HUES6 (cell line): ENCODE measurements at regions not wholly inside any gene's neighbourhood (a gene's known extent, or its start where the extent isn't known, plus 50 kb on each side); places are given as distances from the start of the nearest gene placed in this dataset.
"Not testable (repeated sequence)": the region's sequence is repeated elsewhere in the genome, so short reads cannot be mapped to it uniquely, and the experiment has no call there.

Experiments
- H3K27ac ChIP-seq: 2 replicates; pipeline ENCODE4 v1.7.0; 2013; ENCODE audit warnings: low read depth, mild to moderate bottlenecking, low read length, inconsistent platforms
- H3K27me3 ChIP-seq: 2 replicates; pipeline ENCODE4 v1.6.1; 2013; ENCODE audit warnings: low read length; ENCODE audit not compliant: control insufficient read depth, insufficient read depth
- H3K36me3 ChIP-seq: 2 replicates; pipeline ENCODE4 v1.6.1; 2013; ENCODE audit warnings: low read length; ENCODE audit not compliant: control insufficient read depth, insufficient read depth
- H3K4me1 ChIP-seq: 2 replicates; pipeline ENCODE4 v1.6.1; 2013; ENCODE audit warnings: low read length; ENCODE audit not compliant: control insufficient read depth, insufficient read depth
- H3K4me3 ChIP-seq: 2 replicates; pipeline ENCODE4 v1.5.1; 2013; ENCODE audit warnings: low read depth, low read length
- H3K9ac ChIP-seq: one replicate; pipeline ENCODE4 v1.6.1; 2013; ENCODE audit warnings: mild to moderate bottlenecking, low read length
- H3K9me3 ChIP-seq: 2 replicates; pipeline ENCODE4 v1.6.1; 2013; ENCODE audit warnings: low read depth, low read length; ENCODE audit not compliant: control insufficient read depth, insufficient read depth

- Histone ChIP-seq H3K36me3 (no peaks in the 10 kb centered on the region), H3K4me1 (peaks cover 8% of the 10 kb centered on the region; the same call in 1 of the 2 replicates), H3K9ac (no peak overlapping the region), H3K4me3 (no peak overlapping the region), H3K27ac (no peak overlapping the region), H3K9me3 (no peaks in the 10 kb centered on the region), H3K27me3 (no peaks in the 10 kb centered on the region)
Measured at GRCh38 chr2:49755777-49756176, 601.5 kb upstream of the FSHR start.

- H3K4me1 ChIP-seq: peaks cover 8% of the 10 kb centered on the region; the same call in 1 of the 2 replicates
- no peak overlapping the region for H3K4me3 ChIP-seq
- H3K9me3 ChIP-seq: no peaks in the 10 kb centered on the region
- no peak overlapping the region for H3K27ac ChIP-seq
- H3K27me3 ChIP-seq: no peaks in the 10 kb centered on the region
- H3K9ac ChIP-seq: no peak overlapping the region
- H3K36me3 ChIP-seq: no peaks in the 10 kb centered on the region
Measured at GRCh38 chr2:49754381-49754780, 600.1 kb upstream of the FSHR start.

GRCh38 chr2:49753344-49753985 lies 599.1 kb upstream of the FSHR start:
- Histone ChIP-seq H3K27ac (no peak overlapping the region; the same call in 1 of the 2 replicates), H3K9ac (no peak overlapping the region), H3K9me3 (no peaks in the 10 kb centered on the region), H3K27me3 (no peaks in the 10 kb centered on the region), H3K4me3 (no peak overlapping the region), H3K36me3 (no peaks in the 10 kb centered on the region), H3K4me1 (peaks cover 8% of the 10 kb centered on the region; the same call in 1 of the 2 replicates)

- Histone ChIP-seq H3K9me3 (peaks cover 5% of the 10 kb centered on the region), H3K27ac (no peak overlapping the region), H3K9ac (no peak overlapping the region), H3K4me1 (no peaks in the 10 kb centered on the region), H3K27me3 (no peaks in the 10 kb centered on the region), H3K36me3 (no peaks in the 10 kb centered on the region), H3K4me3 (no peak overlapping the region)
Measured at GRCh38 chr2:49737606-49738005, 583.3 kb upstream of the FSHR start.

- H3K9me3 ChIP-seq: peaks cover 11% of the 10 kb centered on the region
- H3K9ac ChIP-seq, H3K27ac ChIP-seq, H3K36me3 ChIP-seq, H3K4me3 ChIP-seq, H3K4me1 ChIP-seq, H3K27me3 ChIP-seq: not testable (repeated sequence)
Measured at GRCh38 chr2:49732924-49733323, 578.6 kb upstream of the FSHR start.

- H3K9ac ChIP-seq: no peak overlapping the region
Measured at GRCh38 chr2:49719241-49719640, 564.9 kb upstream of the FSHR start.

GRCh38 chr2:49715597-49715996 lies 561.3 kb upstream of the FSHR start:
- Histone ChIP-seq H3K4me1 (no peaks in the 10 kb centered on the region), H3K9ac (no peak overlapping the region), H3K36me3 (no peaks in the 10 kb centered on the region), H3K4me3 (no peak overlapping the region), H3K27me3 (no peaks in the 10 kb centered on the region), H3K27ac (no peak overlapping the region), H3K9me3 (no peaks in the 10 kb centered on the region)

More at GRCh38 chr2:49719241-49719640, 564.9 kb upstream of the FSHR start:
- Histone ChIP-seq H3K4me3 (no peak overlapping the region), H3K9me3 (no peaks in the 10 kb centered on the region), H3K27me3 (no peaks in the 10 kb centered on the region), H3K36me3 (no peaks in the 10 kb centered on the region), H3K27ac (no peak overlapping the region), H3K4me1 (no peaks in the 10 kb centered on the region)

GRCh38 chr2:49714454-49714853 lies 560.1 kb upstream of the FSHR start:
- Histone ChIP-seq H3K4me3 (no peak overlapping the region), H3K4me1 (no peaks in the 10 kb centered on the region), H3K27me3 (0 out of 2 replicates have a peak, but pooled peaks cover 4% of the 10 kb centered on the region), H3K36me3 (no peaks in the 10 kb centered on the region), H3K9me3 (no peaks in the 10 kb centered on the region), H3K9ac (no peak overlapping the region), H3K27ac (no peak overlapping the region)

GRCh38 chr2:49702740-49703139 lies 548.4 kb upstream of the FSHR start:
- H3K4me1 ChIP-seq: no peaks in the 10 kb centered on the region
- H3K9me3 ChIP-seq: no peaks in the 10 kb centered on the region

GRCh38 chr2:49693961-49694360 lies 539.6 kb upstream of the FSHR start:
- no peaks in the 10 kb centered on the region for H3K27me3 ChIP-seq
- no peak overlapping the region for H3K27ac ChIP-seq
- no peaks in the 10 kb centered on the region for H3K4me1 ChIP-seq
- H3K36me3 ChIP-seq: no peaks in the 10 kb centered on the region
- H3K9me3 ChIP-seq: no peaks in the 10 kb centered on the region
- no peak overlapping the region for H3K4me3 ChIP-seq
- H3K9ac ChIP-seq: no peak overlapping the region

More at GRCh38 chr2:49702740-49703139, 548.4 kb upstream of the FSHR start:
- Histone ChIP-seq H3K9ac (no peak overlapping the region), H3K27me3 (no peaks in the 10 kb centered on the region), H3K27ac (no peak overlapping the region), H3K4me3 (no peak overlapping the region), H3K36me3 (no peaks in the 10 kb centered on the region)

GRCh38 chr2:49692022-49692421 lies 537.7 kb upstream of the FSHR start:
- H3K4me3 ChIP-seq, H3K9me3 ChIP-seq, H3K27ac ChIP-seq, H3K36me3 ChIP-seq, H3K9ac ChIP-seq, H3K27me3 ChIP-seq, H3K4me1 ChIP-seq: not testable (repeated sequence)
